ENCODE measurements at regions not wholly inside any gene's neighbourhood (a gene's known extent, or its start where the extent isn't known, plus 50 kb on each side); places are given as distances from the start of the nearest gene placed in this dataset.

DNA sequence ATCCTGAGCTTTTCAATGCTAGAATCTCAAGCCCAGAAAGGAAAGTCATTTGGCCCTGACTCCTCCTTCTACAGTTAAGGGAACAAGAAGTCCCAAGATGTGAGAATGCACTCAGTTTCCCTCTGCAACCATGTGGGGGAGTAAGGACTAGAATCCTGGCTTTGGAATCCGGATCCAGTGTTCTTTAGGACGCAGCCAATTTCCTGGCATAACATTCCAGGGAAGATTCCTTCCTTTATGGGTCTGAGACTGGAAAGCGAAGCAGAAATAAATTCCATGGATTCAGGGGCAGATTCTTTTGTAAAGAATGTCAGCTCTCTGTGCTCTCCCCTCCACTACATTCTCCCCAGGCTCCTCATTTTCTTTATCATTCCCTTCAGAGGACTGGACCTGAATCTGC lies 151.8 kb upstream of the SOX14 start:
- H3K9me3 ChIP-seq (ENCODE audit: insufficient read depth, low read length): no peaks in the 10 kb centered on the region
- no peak overlapping the region for H3K4me2 ChIP-seq (ENCODE audit: low read depth, low read length, poor library complexity, severe bottlenecking)
- no peak overlapping the region for H3K27ac ChIP-seq (ENCODE audit: low read depth, low read length)
- TF ChIP-seq EZH2phosphoT487 (conservative IDR thresholded peaks at IDR 0.05; ENCODE audit: low read length): no peak
- TF ChIP-seq, protein P1, sequence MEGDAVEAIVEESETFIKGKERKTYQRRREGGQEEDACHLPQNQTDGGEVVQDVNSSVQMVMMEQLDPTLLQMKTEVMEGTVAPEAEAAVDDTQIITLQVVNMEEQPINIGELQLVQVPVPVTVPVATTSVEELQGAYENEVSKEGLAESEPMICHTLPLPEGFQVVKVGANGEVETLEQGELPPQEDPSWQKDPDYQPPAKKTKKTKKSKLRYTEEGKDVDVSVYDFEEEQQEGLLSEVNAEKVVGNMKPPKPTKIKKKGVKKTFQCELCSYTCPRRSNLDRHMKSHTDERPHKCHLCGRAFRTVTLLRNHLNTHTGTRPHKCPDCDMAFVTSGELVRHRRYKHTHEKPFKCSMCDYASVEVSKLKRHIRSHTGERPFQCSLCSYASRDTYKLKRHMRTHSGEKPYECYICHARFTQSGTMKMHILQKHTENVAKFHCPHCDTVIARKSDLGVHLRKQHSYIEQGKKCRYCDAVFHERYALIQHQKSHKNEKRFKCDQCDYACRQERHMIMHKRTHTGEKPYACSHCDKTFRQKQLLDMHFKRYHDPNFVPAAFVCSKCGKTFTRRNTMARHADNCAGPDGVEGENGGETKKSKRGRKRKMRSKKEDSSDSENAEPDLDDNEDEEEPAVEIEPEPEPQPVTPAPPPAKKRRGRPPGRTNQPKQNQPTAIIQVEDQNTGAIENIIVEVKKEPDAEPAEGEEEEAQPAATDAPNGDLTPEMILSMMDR (IDR thresholded peaks at IDR 0.05; ENCODE audit: insufficient read depth, low read length, poor library complexity, severe bottlenecking): no peak
- H3K27me3 ChIP-seq (ENCODE audit: low read length): no peaks in the 10 kb centered on the region
- no peaks in the 10 kb centered on the region for H4K20me1 ChIP-seq (ENCODE audit: low read depth, low read length)
- H3K9ac ChIP-seq (ENCODE audit: low read length): no peak overlapping the region
- H3K36me3 ChIP-seq (ENCODE audit: low read length): no peaks in the 10 kb centered on the region
- H2AFZ ChIP-seq (ENCODE audit: low read depth, low read length, severe bottlenecking): no peak overlapping the region
- H3K79me2 ChIP-seq (ENCODE audit: insufficient read depth, low read length): no peaks in the 10 kb centered on the region
- no peaks in the 10 kb centered on the region for H3F3A ChIP-seq (ENCODE audit: insufficient read depth)
- H3K4me3 ChIP-seq (ENCODE audit: insufficient read depth, low read length, poor library complexity, severe bottlenecking): no peak overlapping the region
- no peaks in the 10 kb centered on the region for H3K9me2 ChIP-seq (replicated peaks; ENCODE audit: insufficient read depth, low read length)

DNA sequence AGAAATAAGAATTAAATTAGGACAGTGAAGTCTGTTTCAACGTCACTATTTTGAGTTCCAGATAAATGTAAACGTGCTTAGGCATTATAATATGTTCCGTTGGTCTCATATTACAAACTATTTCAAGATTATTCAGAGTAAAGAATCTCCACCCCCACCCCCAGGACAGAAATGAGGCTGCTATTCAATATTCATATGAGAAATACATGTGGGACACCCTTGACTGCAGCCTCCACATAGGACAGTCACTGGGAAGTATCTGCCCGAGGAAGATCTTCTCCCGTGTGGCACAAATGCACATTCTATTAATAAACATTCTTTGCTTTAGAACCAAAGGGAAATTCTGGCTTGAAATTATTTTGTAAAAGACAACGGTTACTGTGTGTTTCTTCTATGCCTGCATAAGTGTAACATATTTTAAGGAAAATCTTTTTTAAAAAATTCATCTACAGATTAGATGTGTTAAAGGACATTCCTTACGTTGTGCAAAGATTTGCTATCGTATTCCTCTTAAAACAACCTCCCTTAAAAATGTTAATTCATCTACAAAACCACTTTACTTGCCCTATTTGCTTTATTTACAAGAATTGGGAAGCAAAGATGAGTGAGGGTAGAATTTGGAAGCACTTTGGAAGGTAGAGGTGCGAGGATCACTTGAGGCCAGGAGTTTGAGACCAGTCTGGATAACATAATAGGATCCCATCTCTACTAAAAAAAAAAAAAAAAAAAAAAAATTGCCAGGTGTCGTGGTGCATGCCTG lies 148.3 kb upstream of the SOX14 start:
- H3K9ac ChIP-seq (ENCODE audit: low read length): no peak overlapping the region
- no peak overlapping the region for H3K4me3 ChIP-seq (ENCODE audit: insufficient read depth, low read length, poor library complexity, severe bottlenecking)
- no peaks in the 10 kb centered on the region for H3K36me3 ChIP-seq (ENCODE audit: low read length)
- H3K9me3 ChIP-seq (ENCODE audit: insufficient read depth, low read length): no peaks in the 10 kb centered on the region
- H3K27ac ChIP-seq (ENCODE audit: low read depth, low read length): no peak overlapping the region
- no peak overlapping the region for H3K4me2 ChIP-seq (ENCODE audit: low read depth, low read length, poor library complexity, severe bottlenecking)
- H3F3A ChIP-seq (ENCODE audit: insufficient read depth): no peaks in the 10 kb centered on the region
- H2AFZ ChIP-seq (ENCODE audit: low read depth, low read length, severe bottlenecking): no peak overlapping the region
- H3K79me2 ChIP-seq (ENCODE audit: insufficient read depth, low read length): no peaks in the 10 kb centered on the region
- no peaks in the 10 kb centered on the region; the same call in 1 of the 2 replicates for H3K27me3 ChIP-seq (ENCODE audit: low read length)
- no peaks in the 10 kb centered on the region for H4K20me1 ChIP-seq (ENCODE audit: low read depth, low read length)
- no peak for TF ChIP-seq EZH2phosphoT487 (conservative IDR thresholded peaks at IDR 0.05; ENCODE audit: low read length)
- TF ChIP-seq, protein P1 (IDR thresholded peaks at IDR 0.05; ENCODE audit: insufficient read depth, low read length, poor library complexity, severe bottlenecking): no peak
- no peaks in the 10 kb centered on the region for H3K9me2 ChIP-seq (replicated peaks; ENCODE audit: insufficient read depth, low read length)

- no peak overlapping the region for H3K9ac ChIP-seq (ENCODE audit: low read length)
- H3K27ac ChIP-seq (ENCODE audit: low read depth, low read length): no peak overlapping the region
- H3K4me2 ChIP-seq (ENCODE audit: low read depth, low read length, poor library complexity, severe bottlenecking): no peak overlapping the region
- H3K9me2 ChIP-seq (replicated peaks; ENCODE audit: insufficient read depth, low read length): no peaks in the 10 kb centered on the region
- TF ChIP-seq, protein P1 (IDR thresholded peaks at IDR 0.05; ENCODE audit: insufficient read depth, low read length, poor library complexity, severe bottlenecking): no peak
- TF ChIP-seq EZH2phosphoT487 (conservative IDR thresholded peaks at IDR 0.05; ENCODE audit: low read length): no peak
- no peaks in the 10 kb centered on the region for H3F3A ChIP-seq (ENCODE audit: insufficient read depth)
- H4K20me1 ChIP-seq (ENCODE audit: low read depth, low read length): no peaks in the 10 kb centered on the region
- no peak overlapping the region for H2AFZ ChIP-seq (ENCODE audit: low read depth, low read length, severe bottlenecking)
- H3K79me2 ChIP-seq (ENCODE audit: insufficient read depth, low read length): no peaks in the 10 kb centered on the region
- no peaks in the 10 kb centered on the region for H3K27me3 ChIP-seq (ENCODE audit: low read length)
- no peaks in the 10 kb centered on the region for H3K36me3 ChIP-seq (ENCODE audit: low read length)
- H3K9me3 ChIP-seq (ENCODE audit: insufficient read depth, low read length): no peaks in the 10 kb centered on the region
- no peak overlapping the region for H3K4me3 ChIP-seq (ENCODE audit: insufficient read depth, low read length, poor library complexity, severe bottlenecking)
Measured at GRCh38 chr3:137641879-137642704, 122.0 kb upstream of the SOX14 start.

Data from SU-DHL-6 (cell line).